HUES48 (cell line): ENCODE measurements at regions not wholly inside any gene's neighbourhood (a gene's known extent, or its start where the extent isn't known, plus 50 kb on each side); places are given as distances from the start of the nearest gene placed in this dataset.

Source experiments
- H3K27ac ChIP-seq: one replicate; pipeline ENCODE4 v1.7.0; 2013; ENCODE audit warnings: low read depth, low read length, inconsistent platforms
- H3K27me3 ChIP-seq: 2 replicates; pipeline ENCODE4 v1.6.1; 2013; ENCODE audit warnings: mild to moderate bottlenecking, low read length; ENCODE audit not compliant: control insufficient read depth, insufficient read depth
- H3K36me3 ChIP-seq: 2 replicates; pipeline ENCODE4 v1.6.1; 2013; ENCODE audit warnings: low read length; ENCODE audit not compliant: control insufficient read depth, insufficient read depth
- H3K4me1 ChIP-seq: 2 replicates; pipeline ENCODE4 v1.6.1; 2013; ENCODE audit warnings: mild to moderate bottlenecking, low read length; ENCODE audit not compliant: control insufficient read depth, insufficient read depth
- H3K4me3 ChIP-seq: 2 replicates; pipeline ENCODE4 v1.5.1; 2013; ENCODE audit warnings: mild to moderate bottlenecking, low read depth, low read length
- H3K9ac ChIP-seq: 2 replicates; pipeline ENCODE4 v1.6.1; 2013; ENCODE audit warnings: mild to moderate bottlenecking, low read depth, low read length, moderate library complexity
- H3K9me3 ChIP-seq: 2 replicates; pipeline ENCODE4 v1.6.1; 2013; ENCODE audit warnings: low read length; ENCODE audit not compliant: control insufficient read depth, insufficient read depth

GRCh38 chr7:126227643-126228042 is 1025.1 kb downstream of the GRM8 start:
- H3K9ac ChIP-seq: no peak overlapping the region
- H3K4me1 ChIP-seq: no peaks in the 10 kb centered on the region; the same call in 1 of the 2 replicates
- H3K9me3 ChIP-seq: no peaks in the 10 kb centered on the region
- no peak overlapping the region for H3K27ac ChIP-seq
- H3K4me3 ChIP-seq: no peak overlapping the region
- H3K27me3 ChIP-seq: no peaks in the 10 kb centered on the region
- H3K36me3 ChIP-seq: no peaks in the 10 kb centered on the region

GRCh38 chr7:126227055-126227454 is 1025.7 kb downstream of the GRM8 start:
- Histone ChIP-seq H3K4me1 (no peaks in the 10 kb centered on the region; the same call in 1 of the 2 replicates), H3K27ac (no peak overlapping the region), H3K9ac (no peak overlapping the region), H3K9me3 (no peaks in the 10 kb centered on the region), H3K36me3 (no peaks in the 10 kb centered on the region), H3K27me3 (no peaks in the 10 kb centered on the region), H3K4me3 (no peak overlapping the region)

DNA sequence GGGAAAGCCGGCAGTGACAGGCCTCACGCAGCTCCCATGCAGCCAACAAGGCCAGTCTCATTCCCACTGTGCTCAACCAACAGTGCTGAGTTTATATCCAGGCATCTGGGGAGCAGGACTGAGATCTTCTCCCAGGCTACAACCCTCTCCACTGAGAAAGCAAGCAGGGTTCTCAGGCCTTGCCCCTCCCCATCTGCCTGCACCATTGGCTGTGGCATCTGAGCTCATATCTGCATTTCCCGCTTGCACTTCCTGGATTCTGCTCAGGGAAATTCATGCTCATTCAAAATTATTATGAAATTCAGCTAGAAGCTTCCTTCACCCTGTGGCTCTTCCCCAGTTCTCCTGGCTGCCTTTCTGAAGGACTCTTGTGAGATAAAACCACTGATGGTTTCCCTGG is 1029.0 kb downstream of the GRM8 start:
- no peak overlapping the region for H3K9ac ChIP-seq
- H3K4me3 ChIP-seq: no peak overlapping the region
- no peaks in the 10 kb centered on the region for H3K36me3 ChIP-seq
- no peaks in the 10 kb centered on the region; the same call in 1 of the 2 replicates for H3K4me1 ChIP-seq
- H3K27me3 ChIP-seq: no peaks in the 10 kb centered on the region
- H3K9me3 ChIP-seq: no peaks in the 10 kb centered on the region; the same call in 1 of the 2 replicates
- no peak overlapping the region for H3K27ac ChIP-seq

GRCh38 chr7:126222782-126223181 is 1030.0 kb downstream of the GRM8 start:
- Histone ChIP-seq H3K9ac (no peak overlapping the region), H3K27me3 (no peaks in the 10 kb centered on the region), H3K4me1 (no peaks in the 10 kb centered on the region), H3K4me3 (no peak overlapping the region), H3K27ac (no peak overlapping the region), H3K36me3 (no peaks in the 10 kb centered on the region), H3K9me3 (peaks cover 5% of the 10 kb centered on the region)

DNA sequence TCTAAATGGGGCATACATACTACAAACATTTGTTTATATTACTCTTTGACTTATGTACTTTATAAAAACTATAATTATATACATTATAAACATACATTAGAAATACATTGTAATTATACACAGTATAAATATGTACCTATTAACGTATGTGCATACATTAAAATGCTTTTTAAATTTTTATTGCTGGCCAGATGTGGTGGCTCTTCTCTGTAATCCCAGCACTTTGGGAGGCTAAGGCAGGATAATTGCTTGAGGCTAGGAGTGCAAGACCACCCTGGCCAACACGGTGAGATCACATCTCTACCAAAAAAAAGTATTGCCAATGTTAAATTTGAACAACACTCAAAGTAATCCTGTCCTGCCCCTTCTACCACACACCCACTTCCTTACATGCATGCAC is 1037.0 kb downstream of the GRM8 start:
- H3K4me1 ChIP-seq: no peaks in the 10 kb centered on the region
- peaks cover 5% of the 10 kb centered on the region for H3K9me3 ChIP-seq
- no peak overlapping the region for H3K9ac ChIP-seq
- no peak overlapping the region for H3K27ac ChIP-seq
- H3K36me3 ChIP-seq: no peaks in the 10 kb centered on the region
- H3K4me3 ChIP-seq: no peak overlapping the region
- no peaks in the 10 kb centered on the region for H3K27me3 ChIP-seq

DNA sequence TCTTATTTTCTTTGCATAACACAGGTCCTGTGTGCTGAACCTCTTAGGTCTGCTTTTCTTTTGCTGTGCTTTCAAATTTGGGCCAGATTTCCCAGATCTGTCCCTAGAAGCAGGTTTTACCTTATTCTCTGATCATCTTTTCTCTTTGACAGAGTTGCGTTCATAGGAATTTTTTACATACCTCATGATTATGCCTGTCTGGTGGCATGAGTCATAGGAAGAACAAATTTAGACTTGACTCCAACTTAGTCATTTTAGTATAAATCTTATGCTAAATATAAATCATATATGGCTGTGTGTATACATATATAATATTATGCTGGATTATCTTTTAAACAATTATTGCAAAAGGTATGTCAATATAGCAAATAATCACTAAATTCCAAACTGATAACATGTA is 1038.9 kb downstream of the GRM8 start:
- H3K4me3 ChIP-seq: no peak overlapping the region
- H3K27ac ChIP-seq: no peak overlapping the region
- H3K27me3 ChIP-seq: no peaks in the 10 kb centered on the region
- H3K9me3 ChIP-seq: peaks cover 5% of the 10 kb centered on the region
- no peak overlapping the region for H3K9ac ChIP-seq
- H3K36me3 ChIP-seq: no peaks in the 10 kb centered on the region
- H3K4me1 ChIP-seq: no peaks in the 10 kb centered on the region

- no peaks in the 10 kb centered on the region for H3K27me3 ChIP-seq
- H3K27ac ChIP-seq: no peak overlapping the region
- H3K4me3 ChIP-seq: no peak overlapping the region
- H3K9ac ChIP-seq: no peak overlapping the region
- H3K36me3 ChIP-seq: no peaks in the 10 kb centered on the region
- H3K4me1 ChIP-seq: no peaks in the 10 kb centered on the region
- H3K9me3 ChIP-seq: no peaks in the 10 kb centered on the region
Measured at GRCh38 chr7:126211875-126212274, 1040.9 kb downstream of the GRM8 start.

DNA sequence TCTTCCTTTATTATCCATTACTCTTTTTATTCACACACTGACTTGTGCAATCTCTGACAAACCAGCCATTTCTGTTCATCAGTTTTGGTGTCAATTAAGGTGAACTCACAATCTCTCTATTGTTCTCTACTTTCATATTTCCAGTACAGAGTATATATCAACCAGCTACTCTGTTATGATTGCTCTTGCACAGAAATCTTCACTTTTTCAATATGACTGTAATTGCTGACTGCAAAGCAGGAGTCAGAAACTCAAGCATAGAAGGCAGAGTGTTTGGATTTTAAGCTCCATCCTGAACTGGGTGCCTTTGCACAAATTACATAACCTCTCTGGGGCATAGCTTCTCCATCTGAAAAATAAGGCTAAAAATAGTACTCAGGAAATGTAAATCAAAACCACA is 1042.0 kb downstream of the GRM8 start:
- Histone ChIP-seq H3K36me3 (no peaks in the 10 kb centered on the region), H3K9ac (no peak overlapping the region), H3K4me3 (no peak overlapping the region), H3K27ac (no peak overlapping the region), H3K9me3 (no peaks in the 10 kb centered on the region), H3K27me3 (no peaks in the 10 kb centered on the region), H3K4me1 (no peaks in the 10 kb centered on the region)

- H3K9me3 ChIP-seq: no peaks in the 10 kb centered on the region
- no peak overlapping the region for H3K27ac ChIP-seq
- no peaks in the 10 kb centered on the region for H3K27me3 ChIP-seq
- H3K4me1 ChIP-seq: no peaks in the 10 kb centered on the region
- no peaks in the 10 kb centered on the region for H3K36me3 ChIP-seq
- no peak overlapping the region for H3K9ac ChIP-seq
- H3K4me3 ChIP-seq: no peak overlapping the region
Measured at GRCh38 chr7:126203185-126203584, 1049.6 kb downstream of the GRM8 start.

DNA sequence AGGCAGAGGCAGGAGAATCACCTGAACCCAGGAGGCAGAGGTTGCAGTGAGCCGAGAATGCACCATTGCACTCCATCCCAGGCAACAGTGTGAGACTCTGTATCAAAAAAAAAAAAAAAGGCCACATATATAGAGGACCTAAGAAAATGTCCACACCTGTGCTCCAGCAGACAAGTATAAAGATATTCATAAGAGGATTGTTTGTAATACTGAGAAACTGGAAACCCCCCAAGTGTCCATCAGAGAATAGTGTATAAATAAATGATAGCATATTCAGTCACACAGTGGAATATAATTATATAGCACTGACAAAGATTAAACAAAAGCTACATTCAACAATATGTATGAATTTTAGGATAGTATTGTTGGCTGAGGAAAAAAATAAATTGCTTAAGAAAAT is 1050.6 kb downstream of the GRM8 start:
- H3K9me3 ChIP-seq: no peaks in the 10 kb centered on the region
- no peak overlapping the region for H3K4me3 ChIP-seq
- H3K27ac ChIP-seq: no peak overlapping the region
- H3K27me3 ChIP-seq: no peaks in the 10 kb centered on the region
- H3K4me1 ChIP-seq: no peaks in the 10 kb centered on the region
- H3K9ac ChIP-seq: no peak overlapping the region
- H3K36me3 ChIP-seq: no peaks in the 10 kb centered on the region

GRCh38 chr7:126185959-126186580 is 1066.7 kb downstream of the GRM8 start:
- Histone ChIP-seq H3K27me3 (no peaks in the 10 kb centered on the region), H3K27ac (no peak overlapping the region)

More at GRCh38 chr7:126185959-126186580, 1066.7 kb downstream of the GRM8 start:
- H3K9ac ChIP-seq: no peak overlapping the region
- no peak overlapping the region for H3K4me3 ChIP-seq
- H3K4me1 ChIP-seq: peaks cover 13% of the 10 kb centered on the region
- H3K9me3 ChIP-seq: no peaks in the 10 kb centered on the region
- no peaks in the 10 kb centered on the region for H3K36me3 ChIP-seq
